CD4-positive, alpha-beta T cell treated with Interleukin-17A for 1 hour (primary cell): ENCODE measurements at regions not wholly inside any gene's neighbourhood (a gene's known extent, or its start where the extent isn't known, plus 50 kb on each side); places are given as distances from the start of the nearest gene placed in this dataset.

Experiments used
- DNase-seq: peaks from one replicate; pipeline ENCODE4 v3.0.0-alpha.2; 2020

GRCh38 chr10:107230887-107231286 lies 66.4 kb upstream of the SORCS1 start:
- DNase-seq, result no peak

- DNase-seq, result no peak
Measured at GRCh38 chr10:107215681-107216080, 51.2 kb upstream of the SORCS1 start.
